AML-193 (cell line): ENCODE measurements at regions not wholly inside any gene's neighbourhood (a gene's known extent, or its start where the extent isn't known, plus 50 kb on each side); places are given as distances from the start of the nearest gene placed in this dataset.
"Not testable (repeated sequence)": the region's sequence is repeated elsewhere in the genome, so short reads cannot be mapped to it uniquely, and the experiment has no call there.

Source experiments
- DNase-seq, 2 experiments: peaks; one replicate each; lab custom pipeline; 2025; lab: John Stamatoyannopoulos, UW

- DNase-seq, result no peak
Measured at GRCh38 chr16:55072976-55073375, 142.3 kb downstream of the IRX5 start.

- no peak for DNase-seq
Measured at GRCh38 chr16:55073830-55074229, 143.2 kb downstream of the IRX5 start.

GRCh38 chr16:55075208-55075607 is 144.5 kb downstream of the IRX5 start:
- not testable (repeated sequence) for DNase-seq

GRCh38 chr16:55076053-55076452 is 145.4 kb downstream of the IRX5 start:
- no peak for DNase-seq

GRCh38 chr16:55077266-55077665 is 146.6 kb downstream of the IRX5 start:
- no peak for DNase-seq

- DNase-seq, result no peak
Measured at GRCh38 chr16:55078153-55078552, 147.5 kb downstream of the IRX5 start.

GRCh38 chr16:55078699-55079410 is 148.2 kb downstream of the IRX5 start:
- no peak for DNase-seq

GRCh38 chr16:55081622-55082590 is 151.2 kb downstream of the IRX5 start:
- no peak for DNase-seq

GRCh38 chr16:55082591-55082976 is 151.9 kb downstream of the IRX5 start:
- no peak for DNase-seq

- DNase-seq, result no peak
Measured at GRCh38 chr16:55083052-55083451, 152.4 kb downstream of the IRX5 start.

GRCh38 chr16:55088098-55088497 is 157.4 kb downstream of the IRX5 start:
- no peak for DNase-seq

- DNase-seq, result no peak
Measured at GRCh38 chr16:55089600-55089999, 158.9 kb downstream of the IRX5 start.

GRCh38 chr16:55091213-55091870 is 160.7 kb downstream of the IRX5 start:
- no peak for DNase-seq

GRCh38 chr16:55091871-55092230 is 161.2 kb downstream of the IRX5 start:
- no peak for DNase-seq

GRCh38 chr16:55100100-55100499 is 169.4 kb downstream of the IRX5 start:
- peak; percentile 59 to 63 for DNase-seq

GRCh38 chr16:55101026-55101425 is 170.4 kb downstream of the IRX5 start:
- DNase-seq, result no peak

- DNase-seq, result no peak
Measured at GRCh38 chr16:55102077-55102476, 171.4 kb downstream of the IRX5 start.

GRCh38 chr16:55102531-55102930 is 171.9 kb downstream of the IRX5 start:
- DNase-seq, result no peak

- DNase-seq, result no peak
Measured at GRCh38 chr16:55107851-55108250, 177.2 kb downstream of the IRX5 start.

- DNase-seq, result no peak
Measured at GRCh38 chr16:55113210-55113609, 182.5 kb downstream of the IRX5 start.

GRCh38 chr16:55115506-55115905 is 184.8 kb downstream of the IRX5 start:
- DNase-seq, result no peak

- DNase-seq, result no peak
Measured at GRCh38 chr16:55116165-55116920, 185.7 kb downstream of the IRX5 start.
